ENCODE measurements at regions not wholly inside any gene's neighbourhood (a gene's known extent, or its start where the extent isn't known, plus 50 kb on each side); places are given as distances from the start of the nearest gene placed in this dataset.

- FAIRE-seq: no peak
- no peak overlapping the region for H3K4me3 Mint-ChIP-seq (ENCODE audit: unreplicated experiment)
These were observed 140.4 kb upstream of the C11orf58 start for GRCh38 chr11:16598032-16598431.

GRCh38 chr11:16596231-16596630, 142.2 kb upstream of the C11orf58 start:
- Mint-ChIP-seq H3K36me3 (ENCODE audit: low read depth, unreplicated experiment) (no peaks in the 10 kb centered on the region), H3K4me3 (ENCODE audit: unreplicated experiment) (no peak overlapping the region), H3K27ac (ENCODE audit: unreplicated experiment) (no peak overlapping the region), H3K4me1 (ENCODE audit: low read depth, unreplicated experiment) (peaks cover 7% of the 10 kb centered on the region), H3K9me3 (ENCODE audit: unreplicated experiment) (no peaks in the 10 kb centered on the region), H3K27me3 (ENCODE audit: low read depth, unreplicated experiment) (no peaks in the 10 kb centered on the region)
- Histone ChIP-seq H3K79me2 (ENCODE audit: insufficient read depth, low read length) (no peaks in the 10 kb centered on the region), H3K4me1 (ENCODE audit: insufficient read depth, low read length) (no peaks in the 10 kb centered on the region), H3K9me3 (ENCODE audit: insufficient read depth, low read depth, low read length) (no peaks in the 10 kb centered on the region), H2AFZ (ENCODE audit: low read depth, low read length) (no peak overlapping the region), H3K27ac (ENCODE audit: low read depth, low read length) (no peak overlapping the region), H3K9ac (ENCODE audit: low read length) (no peak overlapping the region), H3K4me3 (ENCODE audit: insufficient read depth, low read depth, low read length) (no peak overlapping the region), H4K20me1 (ENCODE audit: insufficient read depth, low read length) (no peaks in the 10 kb centered on the region), H3K36me3 (ENCODE audit: insufficient read depth, low read length) (no peaks in the 10 kb centered on the region), H3K4me2 (ENCODE audit: low read length) (no peak overlapping the region), H3K27me3 (ENCODE audit: insufficient read depth, low read length) (no peaks in the 10 kb centered on the region)
- DNase-seq (ENCODE audit: low read depth) (no peak), FAIRE-seq (no peak)
- no peak for TF ChIP-seq CTCF (IDR thresholded peaks at IDR 0.05; ENCODE audit: insufficient read depth, low read depth, low read length)
- TF ChIP-seq EZH2 (IDR thresholded peaks at IDR 0.05; ENCODE audit: insufficient read depth, low read length): no peak

More at GRCh38 chr11:16598032-16598431, 140.4 kb upstream of the C11orf58 start:
- H3K27ac Mint-ChIP-seq (ENCODE audit: unreplicated experiment): no peak overlapping the region
- no peaks in the 10 kb centered on the region for H3K79me2 ChIP-seq (ENCODE audit: insufficient read depth, low read length)
- no peaks in the 10 kb centered on the region for H3K36me3 Mint-ChIP-seq (ENCODE audit: low read depth, unreplicated experiment)
- no peaks in the 10 kb centered on the region for H4K20me1 ChIP-seq (ENCODE audit: insufficient read depth, low read length)
- no peaks in the 10 kb centered on the region for H3K36me3 ChIP-seq (ENCODE audit: insufficient read depth, low read length)
- no peak overlapping the region for H3K27ac ChIP-seq (ENCODE audit: low read depth, low read length)
- H3K4me1 Mint-ChIP-seq (ENCODE audit: low read depth, unreplicated experiment): peaks cover 9% of the 10 kb centered on the region
- no peak overlapping the region for H3K4me3 ChIP-seq (ENCODE audit: insufficient read depth, low read depth, low read length)
- H2AFZ ChIP-seq (ENCODE audit: low read depth, low read length): no peak overlapping the region
- no peaks in the 10 kb centered on the region for H3K9me3 ChIP-seq (ENCODE audit: insufficient read depth, low read depth, low read length)
- H3K27me3 ChIP-seq (ENCODE audit: insufficient read depth, low read length): no peaks in the 10 kb centered on the region
- no peaks in the 10 kb centered on the region for H3K27me3 Mint-ChIP-seq (ENCODE audit: low read depth, unreplicated experiment)
- no peaks in the 10 kb centered on the region for H3K9me3 Mint-ChIP-seq (ENCODE audit: unreplicated experiment)
- H3K9ac ChIP-seq (ENCODE audit: low read length): no peak overlapping the region
- DNase-seq (ENCODE audit: low read depth): no peak
- no peaks in the 10 kb centered on the region for H3K4me1 ChIP-seq (ENCODE audit: insufficient read depth, low read length)
- TF ChIP-seq EZH2 (IDR thresholded peaks at IDR 0.05; ENCODE audit: insufficient read depth, low read length): no peak
- TF ChIP-seq CTCF (IDR thresholded peaks at IDR 0.05; ENCODE audit: insufficient read depth, low read depth, low read length): no peak
- H3K4me2 ChIP-seq (ENCODE audit: low read length): no peak overlapping the region

- Histone ChIP-seq H3K4me1 (ENCODE audit: insufficient read depth, low read length) (no peaks in the 10 kb centered on the region), H3K9me3 (ENCODE audit: insufficient read depth, low read depth, low read length) (no peaks in the 10 kb centered on the region), H3K27ac (ENCODE audit: low read depth, low read length) (no peak overlapping the region), H3K4me3 (ENCODE audit: insufficient read depth, low read depth, low read length) (no peak overlapping the region), H3K27me3 (ENCODE audit: insufficient read depth, low read length) (no peaks in the 10 kb centered on the region), H3K79me2 (ENCODE audit: insufficient read depth, low read length) (no peaks in the 10 kb centered on the region), H2AFZ (ENCODE audit: low read depth, low read length) (no peak overlapping the region), H3K36me3 (ENCODE audit: insufficient read depth, low read length) (no peaks in the 10 kb centered on the region), H4K20me1 (ENCODE audit: insufficient read depth, low read length) (no peaks in the 10 kb centered on the region), H3K4me2 (ENCODE audit: low read length) (no peak overlapping the region), H3K9ac (ENCODE audit: low read length) (no peak overlapping the region)
- Mint-ChIP-seq H3K36me3 (ENCODE audit: low read depth, unreplicated experiment) (no peaks in the 10 kb centered on the region), H3K4me1 (ENCODE audit: low read depth, unreplicated experiment) (peaks cover 3% of the 10 kb centered on the region), H3K27ac (ENCODE audit: unreplicated experiment) (no peak overlapping the region), H3K27me3 (ENCODE audit: low read depth, unreplicated experiment) (no peaks in the 10 kb centered on the region), H3K4me3 (ENCODE audit: unreplicated experiment) (no peak overlapping the region), H3K9me3 (ENCODE audit: unreplicated experiment) (no peaks in the 10 kb centered on the region)
- TF ChIP-seq EZH2 (IDR thresholded peaks at IDR 0.05; ENCODE audit: insufficient read depth, low read length) (no peak), CTCF (IDR thresholded peaks at IDR 0.05; ENCODE audit: insufficient read depth, low read depth, low read length) (no peak)
- DNase-seq (ENCODE audit: low read depth) (no peak), FAIRE-seq (no peak)
These were observed 147.3 kb upstream of the C11orf58 start for GRCh38 chr11:16591157-16591556.

All from astrocyte (in vitro differentiated cells and primary cell).